ENCODE measurements at regions not wholly inside any gene's neighbourhood (a gene's known extent, or its start where the extent isn't known, plus 50 kb on each side); places are given as distances from the start of the nearest gene placed in this dataset.

GRCh38 chrX:3166670-3167455, 125.6 kb downstream of the ARSF start:
- no peak overlapping the region for H3K4me3 ChIP-seq (ENCODE audit: low read depth, low read length)
- no peaks in the 10 kb centered on the region for H3K36me3 ChIP-seq (ENCODE audit: insufficient read depth, low read length)
- no peaks in the 10 kb centered on the region for H3K79me2 ChIP-seq (ENCODE audit: control insufficient read depth, insufficient read depth, low read length, unreplicated experiment)
- H3K27ac ChIP-seq (ENCODE audit: low read depth, low read length) = no peak overlapping the region
- H3K4me1 ChIP-seq (ENCODE audit: control insufficient read depth, insufficient read depth, low read length, unreplicated experiment) = no peaks in the 10 kb centered on the region
- no peaks in the 10 kb centered on the region for H3K27me3 ChIP-seq (ENCODE audit: insufficient read depth, low read length)
- H2AFZ ChIP-seq (ENCODE audit: low read length, unreplicated experiment) = no peak overlapping the region

GRCh38 chrX:3165808-3166207, 124.5 kb downstream of the ARSF start:
- H3K79me2 ChIP-seq (ENCODE audit: control insufficient read depth, insufficient read depth, low read length, unreplicated experiment) = no peaks in the 10 kb centered on the region
- no peak overlapping the region for H2AFZ ChIP-seq (ENCODE audit: low read length, unreplicated experiment)
- no peaks in the 10 kb centered on the region for H3K36me3 ChIP-seq (ENCODE audit: insufficient read depth, low read length)
- no peaks in the 10 kb centered on the region for H3K4me1 ChIP-seq (ENCODE audit: control insufficient read depth, insufficient read depth, low read length, unreplicated experiment)
- H3K27ac ChIP-seq (ENCODE audit: low read depth, low read length) = no peak overlapping the region
- H3K27me3 ChIP-seq (ENCODE audit: insufficient read depth, low read length) = no peaks in the 10 kb centered on the region
- no peak overlapping the region for H3K4me3 ChIP-seq (ENCODE audit: low read depth, low read length)
